ENCODE measurements at regions not wholly inside any gene's neighbourhood (a gene's known extent, or its start where the extent isn't known, plus 50 kb on each side); places are given as distances from the start of the nearest gene placed in this dataset.

GRCh38 chr1:30627994-30628393, 95.4 kb downstream of the MATN1 start:
- H3K27ac ChIP-seq (ENCODE audit: control insufficient read depth, insufficient read depth): no peak overlapping the region
- H3K79me2 ChIP-seq (ENCODE audit: control insufficient read depth, insufficient read depth, low read length): no peaks in the 10 kb centered on the region
- no peak overlapping the region for H3K4me2 ChIP-seq (ENCODE audit: control insufficient read depth, insufficient read depth)
- H3K9ac ChIP-seq (ENCODE audit: control insufficient read depth, insufficient read depth, low read length): no peak overlapping the region
- no peaks in the 10 kb centered on the region for H3K36me3 ChIP-seq (ENCODE audit: control insufficient read depth in 2 of 2, insufficient read depth in 2 of 2, low read length in 1 of 2)
- H3K4me1 ChIP-seq (ENCODE audit: control insufficient read depth, insufficient read depth, low read length): no peaks in the 10 kb centered on the region
- H3K9me3 ChIP-seq (replicated peaks; ENCODE audit: control insufficient read depth, insufficient read depth, low read length): peaks cover 7% of the 10 kb centered on the region; the same call in 1 of the 3 replicates
- WGBS (ENCODE audit: insufficient coverage, insufficient replicate concordance, low lambda C conversion rate, missing lambda C conversion rate): 9% methylated on average over 2 of the region's 2 CpGs
- FAIRE-seq (no peak), DNase-seq (ENCODE audit: low read depth, low spot score) (no peak), ATAC-seq (no peak)
- POLR2A ChIA-PET: no interaction called here
- no peaks in the 10 kb centered on the region for H4K20me1 ChIP-seq (ENCODE audit: control insufficient read depth, insufficient read depth)
- no TSS peak for BruUV-seq (replicated peaks)
- H3K4me3 ChIP-seq: no peak overlapping the region
- CTCF ChIA-PET: no interaction called here
- RAD21 ChIA-PET (ENCODE audit: unreplicated experiment): no interaction called here
- in situ Hi-C loops (cut with MboI) (no loop called here), intact Hi-C loops (cut with micrococcal nuclease; ENCODE audit: unreplicated experiment) (no loop called here)
- H3K27me3 ChIP-seq (replicated peaks in 1 of 2; ENCODE audit: control insufficient read depth in 2 of 2, insufficient read depth in 2 of 2, low read length in 1 of 2): no peaks in the 10 kb centered on the region; a peak in 1 of 4 replicates
- SMC1A ChIA-PET (ENCODE audit: uncharacterized antibody, unreplicated experiment): no interaction called here
- no peak overlapping the region for H2AFZ ChIP-seq (ENCODE audit: control insufficient read depth, low read depth, low read length)
- TF ChIP-seq TAF1 (IDR thresholded peaks at IDR 0.05; ENCODE audit: borderline replicate concordance, low read depth, low read length): no peak
- no peak for TF ChIP-seq STAT3 (IDR thresholded peaks at IDR 0.05; ENCODE audit: low read depth, low read length)
- TF ChIP-seq IRF5 (IDR thresholded peaks at IDR 0.05; ENCODE audit: borderline replicate concordance): no peak

GRCh38 chr1:30627206-30627605, 96.2 kb downstream of the MATN1 start:
- CTCF ChIA-PET: no interaction called here
- no peak overlapping the region for H2AFZ ChIP-seq (ENCODE audit: control insufficient read depth, low read depth, low read length)
- SMC1A ChIA-PET (ENCODE audit: uncharacterized antibody, unreplicated experiment): no interaction called here
- no peaks in the 10 kb centered on the region for H3K79me2 ChIP-seq (ENCODE audit: control insufficient read depth, insufficient read depth, low read length)
- H3K4me2 ChIP-seq (ENCODE audit: control insufficient read depth, insufficient read depth): no peak overlapping the region
- no TSS peak for BruUV-seq (replicated peaks)
- no peak for TF ChIP-seq TCF3 (IDR thresholded peaks at IDR 0.05; ENCODE audit: borderline replicate concordance, insufficient read depth, low read depth, low read length)
- no peak for TF ChIP-seq SMARCA5 (IDR thresholded peaks at IDR 0.05)
- no peak for TF ChIP-seq HDAC2 (IDR thresholded peaks at IDR 0.05)
- TF ChIP-seq PAX5 (IDR thresholded peaks at IDR 0.05; ENCODE audit: borderline replicate concordance, low read depth, low read length): no peak
- no peak for TF ChIP-seq CBFB (IDR thresholded peaks at IDR 0.05; ENCODE audit: low read depth)
- no peak for TF ChIP-seq GATAD2B (conservative IDR thresholded peaks at IDR 0.05; ENCODE audit: low read depth)
- TF ChIP-seq SP1 (IDR thresholded peaks at IDR 0.05; ENCODE audit: low read depth, low read length): no peak
- no peak for TF ChIP-seq HCFC1 (IDR thresholded peaks at IDR 0.05; ENCODE audit: low read length)
- TF ChIP-seq RELB (IDR thresholded peaks at IDR 0.05; ENCODE audit: low read depth): no peak
- no peak for TF ChIP-seq NR2F1 (conservative IDR thresholded peaks at IDR 0.05)
- WGBS (ENCODE audit: insufficient coverage, insufficient replicate concordance, low lambda C conversion rate, missing lambda C conversion rate): 67% methylated on average over 1 of the region's 1 CpG
- no peak overlapping the region for H3K9ac ChIP-seq (ENCODE audit: control insufficient read depth, insufficient read depth, low read length)
- peaks cover 7% of the 10 kb centered on the region; the same call in 1 of the 3 replicates for H3K9me3 ChIP-seq (replicated peaks; ENCODE audit: control insufficient read depth, insufficient read depth, low read length)
- in situ Hi-C loops (cut with MboI): no loop called here
- RAD21 ChIA-PET (ENCODE audit: unreplicated experiment): no interaction called here
- no peaks in the 10 kb centered on the region; a peak in 1 of 4 replicates for H3K27me3 ChIP-seq (replicated peaks in 1 of 2; ENCODE audit: control insufficient read depth in 2 of 2, insufficient read depth in 2 of 2, low read length in 1 of 2)
- intact Hi-C loops (cut with micrococcal nuclease; ENCODE audit: unreplicated experiment): no loop called here
- H3K4me3 ChIP-seq: no peak overlapping the region
- H3K27ac ChIP-seq (ENCODE audit: control insufficient read depth, insufficient read depth): no peak overlapping the region
- no peak for FAIRE-seq
- H3K36me3 ChIP-seq (ENCODE audit: control insufficient read depth in 2 of 2, insufficient read depth in 2 of 2, low read length in 1 of 2): no peaks in the 10 kb centered on the region
- no peak for DNase-seq (ENCODE audit: low read depth, low spot score)
- no peaks in the 10 kb centered on the region for H3K4me1 ChIP-seq (ENCODE audit: control insufficient read depth, insufficient read depth, low read length)
- POLR2A ChIA-PET: no interaction called here
- H4K20me1 ChIP-seq (ENCODE audit: control insufficient read depth, insufficient read depth): no peaks in the 10 kb centered on the region
- ATAC-seq: no peak
